Loucy (cell line): ENCODE measurements at regions not wholly inside any gene's neighbourhood (a gene's known extent, or its start where the extent isn't known, plus 50 kb on each side); places are given as distances from the start of the nearest gene placed in this dataset.

Experiments used
- H2AFZ ChIP-seq: fragments of 200-600 bp; sonication (generic); 2 replicates; pipeline ENCODE4 v1.6.0; 2016; ENCODE audit warnings: antibody characterized with exemption, mild to moderate bottlenecking, low read length, moderate library complexity
- H3F3A ChIP-seq: fragments of 200-600 bp; 2 replicates; pipeline ENCODE4 v1.6.0; 2016; ENCODE audit warnings: antibody characterized with exemption, low read depth, mild to moderate bottlenecking
- H3K27me3 ChIP-seq: fragments of 200-600 bp; sonication (generic); 2 replicates; pipeline ENCODE4 v1.6.1; 2014; ENCODE audit warnings: low read length, mild to moderate bottlenecking; ENCODE audit not compliant: insufficient read depth, poor library complexity, severe bottlenecking
- H3K36me3 ChIP-seq: fragments of 200-600 bp; sonication (generic); 2 replicates; pipeline ENCODE4 v1.6.1; 2016; ENCODE audit warnings: low read length; ENCODE audit not compliant: insufficient read depth
- H3K4me1 ChIP-seq: fragments of 200-600 bp; sonication (generic); 2 replicates; pipeline ENCODE4 v1.5.1; 2014; ENCODE audit warnings: low read length, mild to moderate bottlenecking; ENCODE audit not compliant: insufficient read depth, poor library complexity, severe bottlenecking
- H3K4me2 ChIP-seq: fragments of 200-600 bp; sonication (generic); 2 replicates; pipeline ENCODE4 v1.6.0; 2014; ENCODE audit warnings: antibody characterized with exemption, low read length, low read depth, mild to moderate bottlenecking; ENCODE audit not compliant: poor library complexity, severe bottlenecking
- H3K4me3 ChIP-seq: fragments of 200-600 bp; sonication (generic); 2 replicates; pipeline ENCODE4 v1.5.1; 2014; ENCODE audit warnings: low read length, mild to moderate bottlenecking, mixed read lengths; ENCODE audit not compliant: poor library complexity, severe bottlenecking
- H3K79me2 ChIP-seq: fragments of 200-600 bp; sonication (generic); 2 replicates; pipeline ENCODE4 v1.6.1; 2014; ENCODE audit warnings: low read length; ENCODE audit not compliant: insufficient read depth
- H3K9ac ChIP-seq: fragments of 200-600 bp; sonication (generic); 2 replicates; pipeline ENCODE4 v1.6.0; 2014; ENCODE audit warnings: mild to moderate bottlenecking, low read depth, low read length, moderate library complexity; ENCODE audit not compliant: poor library complexity, severe bottlenecking
- H3K9me2 ChIP-seq: fragments of 200-600 bp; sonication (generic); replicated peaks from 2 replicates; pipeline ENCODE4 v1.6.1; 2016; ENCODE audit warnings: low read depth, low read length, mixed read lengths
- H3K9me3 ChIP-seq: fragments of 200-600 bp; sonication (generic); 2 replicates; pipeline ENCODE4 v1.6.1; 2014; ENCODE audit warnings: mild to moderate bottlenecking, antibody characterized with exemption, low read length, low read depth; ENCODE audit not compliant: insufficient read depth
- H4K20me1 ChIP-seq: fragments of 200-600 bp; sonication (generic); 2 replicates; pipeline ENCODE4 v1.6.0; 2014; ENCODE audit warnings: antibody characterized with exemption, low read length, mild to moderate bottlenecking; ENCODE audit not compliant: insufficient read depth, poor library complexity, severe bottlenecking
- CTCF ChIP-seq: fragments of 200-600 bp; sonication (generic); conservative IDR thresholded peaks from 2 replicates; pipeline ENCODE4 v1.5.1; 2014; ENCODE audit warnings: mild to moderate bottlenecking, antibody characterized with exemption, low read length
- EZH2phosphoT487 ChIP-seq: fragments of 200-600 bp; IDR thresholded peaks from 2 replicates; pipeline ENCODE4 v1.6.1; 2018; ENCODE audit warnings: antibody characterized with exemption, mild to moderate bottlenecking, moderate library complexity, borderline replicate concordance

GRCh38 chr12:97924122-97924521 is 461.5 kb downstream of the RMST start:
- Histone ChIP-seq H2AFZ (no peak overlapping the region), H3K27me3 (no peaks in the 10 kb centered on the region), H3K79me2 (no peaks in the 10 kb centered on the region), H3K9ac (no peak overlapping the region), H3K9me3 (no peaks in the 10 kb centered on the region), H4K20me1 (no peaks in the 10 kb centered on the region), H3K36me3 (no peaks in the 10 kb centered on the region), H3K9me2 (no peaks in the 10 kb centered on the region), H3F3A (no peaks in the 10 kb centered on the region), H3K4me2 (no peak overlapping the region), H3K4me1 (no peaks in the 10 kb centered on the region), H3K4me3 (no peak overlapping the region)
- TF ChIP-seq EZH2phosphoT487 (no peak), CTCF (no peak)

GRCh38 chr12:97927977-97928376 is 465.4 kb downstream of the RMST start:
- Histone ChIP-seq H3K9me2 (no peaks in the 10 kb centered on the region), H3F3A (no peaks in the 10 kb centered on the region), H3K9me3 (no peaks in the 10 kb centered on the region)

GRCh38 chr12:97936165-97936564 is 473.6 kb downstream of the RMST start:
- TF ChIP-seq CTCF: no peak
- TF ChIP-seq EZH2phosphoT487: no peak
- Histone ChIP-seq H3F3A (no peaks in the 10 kb centered on the region), H3K4me3 (no peak overlapping the region), H3K36me3 (no peaks in the 10 kb centered on the region), H4K20me1 (no peaks in the 10 kb centered on the region), H2AFZ (no peak overlapping the region), H3K9ac (no peak overlapping the region), H3K9me2 (no peaks in the 10 kb centered on the region), H3K27me3 (no peaks in the 10 kb centered on the region), H3K9me3 (no peaks in the 10 kb centered on the region), H3K79me2 (no peaks in the 10 kb centered on the region), H3K4me1 (no peaks in the 10 kb centered on the region), H3K4me2 (no peak overlapping the region)

More at GRCh38 chr12:97927977-97928376, 465.4 kb downstream of the RMST start:
- no peaks in the 10 kb centered on the region for H3K79me2 ChIP-seq
- TF ChIP-seq CTCF: no peak
- TF ChIP-seq EZH2phosphoT487: no peak
- no peak overlapping the region for H2AFZ ChIP-seq
- no peaks in the 10 kb centered on the region for H3K36me3 ChIP-seq
- no peak overlapping the region for H3K4me3 ChIP-seq
- no peaks in the 10 kb centered on the region for H3K27me3 ChIP-seq
- no peaks in the 10 kb centered on the region for H3K4me1 ChIP-seq
- H3K9ac ChIP-seq: no peak overlapping the region
- H3K4me2 ChIP-seq: no peak overlapping the region
- H4K20me1 ChIP-seq: no peaks in the 10 kb centered on the region
